IMR-90 (cell line): ENCODE measurements at regions not wholly inside any gene's neighbourhood (a gene's known extent, or its start where the extent isn't known, plus 50 kb on each side); places are given as distances from the start of the nearest gene placed in this dataset.

Experiments
- ATAC-seq: fragments of 200-7000 bp; cut with Tn5 transposase; 2 replicates; pipeline ENCODE4 v1.9.1; 2020; ENCODE audit warnings: low read depth, mild to moderate bottlenecking, moderate library complexity
- BruUV-seq: library from RNA; stranded (reverse); fragments of 400-500 nt; replicated peaks from 2 replicates; lab custom pipeline; 2021; lab: Mats Ljungman, UMichigan
- CTCF ChIA-PET: fragments of 300-600 bp; formaldehyde crosslinking; extraction: SDS; loops from one replicate; lab custom pipeline; 2021; ENCODE audit warnings: antibody characterized with exemption; lab: Yijun Ruan, JAX
- POLR2A ChIA-PET: fragments of 300-600 bp; sonication (Branson Sonifier 250); formaldehyde crosslinking; loops from one replicate; lab custom pipeline; 2022; ENCODE audit warnings: antibody characterized with exemption; ENCODE audit not compliant: unreplicated experiment; lab: Charles Lee
- DNase-seq: peaks from one replicate; pipeline ENCODE4 v3.0.0; 2013
- H2AFZ ChIP-seq: replicated peaks from 2 replicates; pipeline ENCODE3; 2013; ENCODE audit warnings: low read length, mild to moderate bottlenecking; ENCODE audit not compliant: poor library complexity
- H2AK5ac ChIP-seq: 2 replicates; pipeline ENCODE4 v1.6.1; 2013; ENCODE audit warnings: low read depth, low read length, inconsistent platforms
- H2AK9ac ChIP-seq: replicated peaks from 2 replicates; pipeline ENCODE3; 2013; ENCODE audit warnings: mild to moderate bottlenecking, low read depth, low read length, moderate library complexity; ENCODE audit not compliant: poor library complexity
- H2BK120ac ChIP-seq: 2 replicates; pipeline ENCODE4 v1.6.1; 2013; ENCODE audit warnings: low read depth, low read length, inconsistent platforms
- H2BK15ac ChIP-seq: 3 replicates; pipeline ENCODE4 v1.6.1; 2013; ENCODE audit warnings: low read depth, low read length, inconsistent platforms
- H2BK20ac ChIP-seq: 2 replicates; pipeline ENCODE4 v1.6.1; 2013; ENCODE audit warnings: low read depth, mild to moderate bottlenecking, inconsistent platforms, low read length, moderate library complexity
- H2BK5ac ChIP-seq: 2 replicates; pipeline ENCODE4 v1.6.1; 2013; ENCODE audit warnings: mild to moderate bottlenecking, low read depth, low read length, inconsistent platforms; ENCODE audit not compliant: poor library complexity, severe bottlenecking
- H3K14ac ChIP-seq: replicated peaks from 2 replicates; pipeline ENCODE4 v1.6.1; 2013; ENCODE audit warnings: low read depth, low read length, inconsistent platforms
- H3K18ac ChIP-seq: 2 replicates; pipeline ENCODE4 v1.6.1; 2013; ENCODE audit warnings: low read depth, low read length, control low read depth
- H3K23ac ChIP-seq: 2 replicates; pipeline ENCODE4 v1.6.1; 2013; ENCODE audit warnings: low read depth, low read length, inconsistent platforms
- H3K27ac ChIP-seq: 2 replicates; pipeline ENCODE4 v1.5.1; 2013; ENCODE audit warnings: mild to moderate bottlenecking, control low read depth, low read length; ENCODE audit not compliant: insufficient read depth
- H3K27me3 ChIP-seq: 2 replicates; pipeline ENCODE4 v1.6.1; 2013; ENCODE audit warnings: low read length; ENCODE audit not compliant: control insufficient read depth, insufficient read depth
- H3K36me3 ChIP-seq: 2 replicates; pipeline ENCODE4 v1.6.1; 2013; ENCODE audit warnings: low read length, mixed read lengths; ENCODE audit not compliant: control insufficient read depth, insufficient read depth
- H3K4ac ChIP-seq: 2 replicates; pipeline ENCODE4 v1.6.1; 2013; ENCODE audit warnings: low read depth, low read length, inconsistent platforms
- H3K4me1 ChIP-seq: 2 replicates; pipeline ENCODE4 v1.6.1; 2013; ENCODE audit warnings: low read length, mixed read lengths; ENCODE audit not compliant: control insufficient read depth, insufficient read depth
- H3K4me2 ChIP-seq: 2 replicates; pipeline ENCODE4 v1.6.1; 2013; ENCODE audit warnings: low read depth, mild to moderate bottlenecking, control low read depth, low read length, moderate library complexity
- H3K4me3 ChIP-seq: 2 replicates; pipeline ENCODE4 v1.5.1; 2013; ENCODE audit warnings: low read depth, mild to moderate bottlenecking, control low read depth, low read length, moderate library complexity; ENCODE audit not compliant: insufficient read depth
- H3K56ac ChIP-seq: 2 replicates; pipeline ENCODE4 v1.6.1; 2013; ENCODE audit warnings: low read length, inconsistent platforms; ENCODE audit not compliant: insufficient read depth; ENCODE audit errors: extremely low read depth
- H3K79me1 ChIP-seq, 2 experiments: 2 replicates each; pipeline ENCODE4 v1.6.1; 2013; ENCODE audit warnings: low read length in 2 of 2, inconsistent platforms in 1 of 2, low read depth in 1 of 2
- H3K9ac ChIP-seq: 2 replicates; pipeline ENCODE4 v1.6.1; 2013; ENCODE audit warnings: low read depth, low read length, control low read depth
- H3K9me1 ChIP-seq: 2 replicates; pipeline ENCODE4 v1.6.1; 2013; ENCODE audit warnings: low read length, inconsistent platforms; ENCODE audit not compliant: insufficient read depth
- H3K9me3 ChIP-seq: 2 replicates; pipeline ENCODE4 v1.6.1; 2013; ENCODE audit warnings: low read length; ENCODE audit not compliant: control insufficient read depth, insufficient read depth
- H4K20me1 ChIP-seq: 2 replicates; pipeline ENCODE4 v1.6.1; 2013; ENCODE audit warnings: low read length, inconsistent platforms; ENCODE audit not compliant: insufficient read depth
- H4K5ac ChIP-seq: 2 replicates; pipeline ENCODE4 v1.6.1; 2013; ENCODE audit warnings: mild to moderate bottlenecking, low read depth, low read length, control low read depth
- H4K8ac ChIP-seq, 2 experiments: 2 replicates each; pipeline ENCODE4 v1.6.1; 2013; ENCODE audit warnings: low read depth in 2 of 2, low read length in 2 of 2, control low read depth in 1 of 2, inconsistent platforms in 1 of 2
- H4K91ac ChIP-seq: 2 replicates; pipeline ENCODE4 v1.6.1; 2013; ENCODE audit warnings: low read depth, low read length, inconsistent platforms; ENCODE audit not compliant: insufficient read depth
- MXI1 ChIP-seq: IDR thresholded peaks from 2 replicates; pipeline ENCODE4 v1.6.1; 2012; ENCODE audit warnings: low read depth, mild to moderate bottlenecking, low read length, moderate library complexity, borderline replicate concordance
- RAD21 ChIP-seq: IDR thresholded peaks from 2 replicates; pipeline ENCODE4 v1.6.1; 2012; ENCODE audit warnings: low read length, improper control_type of control experiment
- WGBS, 2 experiments: methylation state at CpG; one replicate each; pipeline versions ENCODE4 v1.1.5 to v1.1.7; 2013; ENCODE audit warnings: missing lambda C conversion rate in 2 of 2; ENCODE audit not compliant: insufficient read length in 1 of 2; ENCODE audit errors: extremely low coverage in 2 of 2; 5-methylcytosine and 5-hydroxymethylcytosine counted together
- dilution Hi-C: fragments of 300-500 bp; cut with HindIII; formaldehyde crosslinking; loops from one replicate; pipeline ENCODE4 v1.14.3; 2018; ENCODE audit warnings: low sequenced_read_pairs; ENCODE audit not compliant: unreplicated experiment
- in situ Hi-C: fragments of 300-500 bp; cut with MboI; formaldehyde crosslinking; loops from 3 replicates; pipeline ENCODE4 v1.14.3; 2019; ENCODE audit warnings: low sequenced_read_pairs, inconsistent platforms, mixed read lengths
- intact Hi-C: fragments of 100-400 bp; cut with micrococcal nuclease; formaldehyde crosslinking; loops from 2 replicates; pipeline ENCODE4 v1.10.0; 2022

DNA sequence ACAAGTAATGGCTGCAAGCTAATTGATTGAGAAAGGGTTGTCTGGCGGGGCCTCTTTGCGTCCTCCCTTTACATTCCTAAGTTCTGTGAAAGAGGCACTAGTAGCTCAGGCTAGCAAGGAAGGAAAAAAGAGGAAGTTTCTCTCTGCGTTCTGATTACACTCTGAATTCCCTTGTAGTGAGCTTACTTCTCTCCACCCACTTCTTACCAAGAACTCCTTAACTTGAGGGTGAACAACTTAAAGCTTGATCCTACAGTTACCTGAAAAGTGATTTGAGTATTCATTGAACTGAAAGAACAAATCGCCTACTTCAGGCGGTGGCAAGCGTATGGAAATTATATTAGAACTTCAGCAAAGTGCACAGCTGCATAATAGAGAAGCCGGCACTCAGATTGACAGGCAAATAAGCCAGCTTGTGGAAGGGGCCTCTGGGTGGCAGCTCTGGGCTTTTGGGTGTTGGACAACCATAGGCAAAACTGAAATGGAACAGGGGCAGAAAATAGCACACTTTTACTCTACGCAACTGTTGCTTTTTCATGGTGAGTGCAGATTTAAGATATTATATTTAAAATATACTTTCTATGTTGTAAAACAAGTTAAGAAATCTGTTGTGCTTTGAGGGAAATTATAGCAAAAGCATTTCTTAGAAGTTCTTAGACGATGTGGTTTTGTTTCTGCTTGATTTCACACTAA is 464.5 kb downstream of the USP25 start:
- peak; percentile 94 for ATAC-seq

More for the DNA sequence above, 464.5 kb downstream of the USP25 start:
- Histone ChIP-seq H4K8ac (peak overlapping the region; percentile 42 to 79; a peak in 3 of 4 replicates), H2AK5ac (no peak overlapping the region), H3K9ac (peak overlapping the region; percentile 7; the same call in 1 of the 2 replicates), H3K9me1 (no peaks in the 10 kb centered on the region), H3K4ac (peak overlapping the region; percentile 64), H3K4me1 (peaks cover 7% of the 10 kb centered on the region), H2BK120ac (peak overlapping the region; percentile 84), H2AFZ (peak overlapping the region; percentile 84), H4K20me1 (no peaks in the 10 kb centered on the region), H3K27me3 (no peaks in the 10 kb centered on the region), H2BK20ac (peak overlapping the region; percentile 91), H2BK15ac (no peak overlapping the region), H4K91ac (no peak overlapping the region; the same call in none of the 2 replicates), H3K4me3 (peak overlapping the region; percentile 26; the same call in 1 of the 2 replicates), H3K9me3 (no peaks in the 10 kb centered on the region), H3K36me3 (no peaks in the 10 kb centered on the region), H3K4me2 (peak overlapping the region; percentile 86), H4K5ac (peak overlapping the region; percentile 81; the same call in 1 of the 2 replicates), H3K79me1 (no peaks in the 10 kb centered on the region), H2AK9ac (no peak overlapping the region), H2BK5ac (peak overlapping the region; percentile 68), H3K18ac (peak overlapping the region; percentile 73; the same call in 1 of the 2 replicates), H3K27ac (peak overlapping the region; percentile 82), H3K14ac (peak overlapping the region; percentile 60), H3K23ac (peak overlapping the region; percentile 58; the same call in 1 of the 2 replicates), H3K56ac (peak overlapping the region; percentile 7; the same call in 1 of the 2 replicates)
- DNase-seq: peak; percentile 79
- no peak for TF ChIP-seq MXI1
- TF ChIP-seq RAD21: no peak
- WGBS, 2 experiments: 12% methylated on average over 3 of the region's 9 CpGs; no CpG with 5 or more reads in 1 of the 2 experiments
- in situ Hi-C loops (no loop called here), intact Hi-C loops (no loop called here), dilution Hi-C loops (no loop called here)
- ChIA-PET CTCF (interaction anchor here (0.5 to 1.2 kb wide), 6 partner anchors 12 to 287 kb away, joined by 3 to 9 read pairs (median 3); no protein-coding TSS in a partner anchor), POLR2A (no interaction called here)
- BruUV-seq: no TSS peak
